ENCODE measurements at regions not wholly inside any gene's neighbourhood (a gene's known extent, or its start where the extent isn't known, plus 50 kb on each side); places are given as distances from the start of the nearest gene placed in this dataset.

GRCh38 chr4:178453057-178453456 is 1010.8 kb upstream of the AGA start:
- H3K4me1 ChIP-seq (ENCODE audit: insufficient read depth, low read length) = no peaks in the 10 kb centered on the region
- no peak overlapping the region for H3K27ac ChIP-seq (ENCODE audit: low read depth, low read length)
- H4K20me1 ChIP-seq (ENCODE audit: insufficient read depth, low read length) = no peaks in the 10 kb centered on the region
- TF ChIP-seq, protein P1, sequence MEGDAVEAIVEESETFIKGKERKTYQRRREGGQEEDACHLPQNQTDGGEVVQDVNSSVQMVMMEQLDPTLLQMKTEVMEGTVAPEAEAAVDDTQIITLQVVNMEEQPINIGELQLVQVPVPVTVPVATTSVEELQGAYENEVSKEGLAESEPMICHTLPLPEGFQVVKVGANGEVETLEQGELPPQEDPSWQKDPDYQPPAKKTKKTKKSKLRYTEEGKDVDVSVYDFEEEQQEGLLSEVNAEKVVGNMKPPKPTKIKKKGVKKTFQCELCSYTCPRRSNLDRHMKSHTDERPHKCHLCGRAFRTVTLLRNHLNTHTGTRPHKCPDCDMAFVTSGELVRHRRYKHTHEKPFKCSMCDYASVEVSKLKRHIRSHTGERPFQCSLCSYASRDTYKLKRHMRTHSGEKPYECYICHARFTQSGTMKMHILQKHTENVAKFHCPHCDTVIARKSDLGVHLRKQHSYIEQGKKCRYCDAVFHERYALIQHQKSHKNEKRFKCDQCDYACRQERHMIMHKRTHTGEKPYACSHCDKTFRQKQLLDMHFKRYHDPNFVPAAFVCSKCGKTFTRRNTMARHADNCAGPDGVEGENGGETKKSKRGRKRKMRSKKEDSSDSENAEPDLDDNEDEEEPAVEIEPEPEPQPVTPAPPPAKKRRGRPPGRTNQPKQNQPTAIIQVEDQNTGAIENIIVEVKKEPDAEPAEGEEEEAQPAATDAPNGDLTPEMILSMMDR (IDR thresholded peaks at IDR 0.05; ENCODE audit: extremely low read depth, low read depth, low read length) = no peak
- H3K4me3 ChIP-seq (ENCODE audit: insufficient read depth, low read length) = no peak overlapping the region
- no peak overlapping the region for H3K4me2 ChIP-seq (ENCODE audit: insufficient read depth, low read length)
- no peak for DNase-seq (ENCODE audit: insufficient read length, low spot score, missing footprints)
- H3K9me3 ChIP-seq (ENCODE audit: low read depth, low read length) = peaks cover 2% of the 10 kb centered on the region
- H3K79me2 ChIP-seq (ENCODE audit: insufficient read depth, low read length) = no peaks in the 10 kb centered on the region
- no peaks in the 10 kb centered on the region for H3K27me3 ChIP-seq (ENCODE audit: insufficient read depth, low read length)
- no peak overlapping the region for H2AFZ ChIP-seq (ENCODE audit: low read length)
- no peaks in the 10 kb centered on the region for H3K36me3 ChIP-seq (ENCODE audit: insufficient read depth, low read length)

- Histone ChIP-seq H3K9me3 (ENCODE audit: low read depth, low read length) (peaks cover 2% of the 10 kb centered on the region), H3K4me3 (ENCODE audit: insufficient read depth, low read length) (no peak overlapping the region), H3K4me2 (ENCODE audit: insufficient read depth, low read length) (no peak overlapping the region), H3K4me1 (ENCODE audit: insufficient read depth, low read length) (no peaks in the 10 kb centered on the region), H3K36me3 (ENCODE audit: insufficient read depth, low read length) (no peaks in the 10 kb centered on the region), H3K27me3 (ENCODE audit: insufficient read depth, low read length) (no peaks in the 10 kb centered on the region), H3K27ac (ENCODE audit: low read depth, low read length) (no peak overlapping the region), H3K79me2 (ENCODE audit: insufficient read depth, low read length) (no peaks in the 10 kb centered on the region), H2AFZ (ENCODE audit: low read length) (no peak overlapping the region), H4K20me1 (ENCODE audit: insufficient read depth, low read length) (no peaks in the 10 kb centered on the region)
- DNase-seq (ENCODE audit: insufficient read length, low spot score, missing footprints) = no peak
- TF ChIP-seq, protein P1 (IDR thresholded peaks at IDR 0.05; ENCODE audit: extremely low read depth, low read depth, low read length) = no peak
Measured at GRCh38 chr4:178457286-178457685, 1015.0 kb upstream of the AGA start.

DNA sequence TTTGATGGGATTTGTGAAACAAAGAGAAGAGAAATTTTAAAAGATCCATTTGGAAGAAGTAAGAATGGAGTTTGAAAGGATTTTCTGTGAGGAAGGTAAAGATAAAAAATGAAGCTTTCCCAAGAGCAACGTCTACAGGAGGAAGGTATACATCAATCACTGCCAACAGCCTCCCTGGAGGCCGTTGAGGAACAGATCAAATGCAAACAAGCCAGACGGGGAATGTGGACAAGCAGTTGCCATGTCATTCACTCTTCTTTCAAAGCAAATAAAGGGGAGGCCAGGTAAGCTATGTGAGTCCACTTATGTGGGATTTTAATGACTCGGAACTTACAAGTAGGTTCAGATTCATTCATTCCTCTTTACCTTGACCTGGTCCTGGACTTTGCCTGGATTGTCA is 1020.5 kb upstream of the AGA start:
- no peaks in the 10 kb centered on the region for H3K36me3 ChIP-seq (ENCODE audit: insufficient read depth, low read length)

DNA sequence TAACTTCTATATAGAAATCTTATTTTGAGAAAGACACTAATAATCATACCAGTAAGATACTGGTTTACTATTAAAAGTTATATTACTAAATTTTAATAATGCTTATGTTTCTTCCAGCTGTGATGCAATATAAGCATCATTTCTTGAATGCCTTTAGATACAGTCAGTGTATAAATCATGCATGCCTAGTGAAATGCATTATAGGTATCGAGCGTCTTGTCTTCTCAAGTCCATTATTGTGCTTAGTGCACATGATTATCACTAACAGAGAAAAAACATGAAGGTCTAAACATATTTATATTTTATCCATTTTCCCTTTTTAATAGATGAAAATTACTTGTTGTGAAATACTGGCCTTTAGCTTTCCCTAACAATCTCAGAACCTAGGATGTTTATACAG is 1021.5 kb upstream of the AGA start:
- H3K79me2 ChIP-seq (ENCODE audit: insufficient read depth, low read length) = no peaks in the 10 kb centered on the region
- no peaks in the 10 kb centered on the region for H3K27me3 ChIP-seq (ENCODE audit: insufficient read depth, low read length)
- no peaks in the 10 kb centered on the region for H4K20me1 ChIP-seq (ENCODE audit: insufficient read depth, low read length)
- no peaks in the 10 kb centered on the region for H3K4me1 ChIP-seq (ENCODE audit: insufficient read depth, low read length)
- no peak overlapping the region for H3K4me3 ChIP-seq (ENCODE audit: insufficient read depth, low read length)
- no peaks in the 10 kb centered on the region for H3K9me3 ChIP-seq (ENCODE audit: low read depth, low read length)
- no peaks in the 10 kb centered on the region for H3K36me3 ChIP-seq (ENCODE audit: insufficient read depth, low read length)
- H3K27ac ChIP-seq (ENCODE audit: low read depth, low read length) = no peak overlapping the region
- TF ChIP-seq, protein P1 (IDR thresholded peaks at IDR 0.05; ENCODE audit: extremely low read depth, low read depth, low read length) = no peak
- no peak for DNase-seq (ENCODE audit: insufficient read length, low spot score, missing footprints)
- no peak overlapping the region for H3K4me2 ChIP-seq (ENCODE audit: insufficient read depth, low read length)
- no peak overlapping the region for H2AFZ ChIP-seq (ENCODE audit: low read length)

More for the DNA sequence above, 1020.5 kb upstream of the AGA start:
- TF ChIP-seq, protein P1 (IDR thresholded peaks at IDR 0.05; ENCODE audit: extremely low read depth, low read depth, low read length) = no peak
- Histone ChIP-seq H3K4me1 (ENCODE audit: insufficient read depth, low read length) (no peaks in the 10 kb centered on the region), H2AFZ (ENCODE audit: low read length) (no peak overlapping the region), H3K27ac (ENCODE audit: low read depth, low read length) (no peak overlapping the region), H3K4me2 (ENCODE audit: insufficient read depth, low read length) (no peak overlapping the region), H4K20me1 (ENCODE audit: insufficient read depth, low read length) (no peaks in the 10 kb centered on the region), H3K79me2 (ENCODE audit: insufficient read depth, low read length) (no peaks in the 10 kb centered on the region), H3K9me3 (ENCODE audit: low read depth, low read length) (no peaks in the 10 kb centered on the region), H3K4me3 (ENCODE audit: insufficient read depth, low read length) (no peak overlapping the region), H3K27me3 (ENCODE audit: insufficient read depth, low read length) (no peaks in the 10 kb centered on the region)
- no peak for DNase-seq (ENCODE audit: insufficient read length, low spot score, missing footprints)
